ENCODE measurements at regions not wholly inside any gene's neighbourhood (a gene's known extent, or its start where the extent isn't known, plus 50 kb on each side); places are given as distances from the start of the nearest gene placed in this dataset.

DNA sequence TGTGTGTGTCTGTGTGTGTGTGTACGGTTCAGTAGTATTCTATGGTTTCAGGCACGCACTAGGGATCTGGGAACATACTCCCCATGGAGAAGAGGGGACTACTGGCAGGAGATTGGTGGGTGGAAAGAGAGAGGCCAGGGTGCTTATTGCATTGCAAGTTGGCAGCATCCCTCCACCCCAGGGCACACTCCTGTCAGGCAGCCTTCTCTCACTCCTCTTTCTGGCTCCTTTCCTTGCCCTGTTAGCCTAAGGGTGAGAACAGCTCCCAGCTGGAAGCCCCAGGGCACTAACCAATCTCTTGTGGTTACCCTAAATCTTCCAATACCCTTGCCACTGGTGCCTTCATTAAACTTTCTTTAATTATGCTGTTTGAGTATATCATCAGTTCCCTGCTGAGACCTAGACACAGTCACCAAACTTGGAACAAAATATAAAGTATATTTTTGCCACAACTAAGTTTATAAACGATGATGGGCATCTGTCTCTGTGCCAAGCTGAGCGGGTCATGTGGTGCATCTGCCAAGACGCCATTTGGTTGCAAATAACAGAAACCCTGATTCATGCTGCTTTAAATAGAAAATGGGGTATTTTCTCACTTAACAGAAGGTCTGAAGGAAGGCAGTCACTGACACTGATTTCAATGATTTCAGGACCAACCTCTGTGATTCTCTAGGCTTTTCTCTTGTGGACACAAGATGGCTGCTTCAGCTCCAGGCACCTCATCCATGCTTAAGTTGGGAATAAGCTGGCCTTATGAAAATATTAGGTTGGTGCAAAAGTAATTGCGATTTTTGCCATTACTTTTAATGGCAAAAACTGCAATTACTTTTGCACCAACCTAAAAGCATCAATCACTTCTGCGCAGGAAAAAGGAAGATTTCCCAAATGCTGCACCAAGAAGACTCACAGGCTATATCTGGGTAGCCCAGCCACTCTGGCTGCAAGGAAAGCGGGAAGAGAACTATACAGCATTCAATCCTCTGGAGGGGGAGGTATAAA is 476.9 kb upstream of the PROK2 start:
- DNase-seq (ENCODE audit: low read depth) = peak; percentile 52

GRCh38 chr3:72260588-72260910 is 475.6 kb upstream of the PROK2 start:
- DNase-seq (ENCODE audit: low read depth) = no peak

DNA sequence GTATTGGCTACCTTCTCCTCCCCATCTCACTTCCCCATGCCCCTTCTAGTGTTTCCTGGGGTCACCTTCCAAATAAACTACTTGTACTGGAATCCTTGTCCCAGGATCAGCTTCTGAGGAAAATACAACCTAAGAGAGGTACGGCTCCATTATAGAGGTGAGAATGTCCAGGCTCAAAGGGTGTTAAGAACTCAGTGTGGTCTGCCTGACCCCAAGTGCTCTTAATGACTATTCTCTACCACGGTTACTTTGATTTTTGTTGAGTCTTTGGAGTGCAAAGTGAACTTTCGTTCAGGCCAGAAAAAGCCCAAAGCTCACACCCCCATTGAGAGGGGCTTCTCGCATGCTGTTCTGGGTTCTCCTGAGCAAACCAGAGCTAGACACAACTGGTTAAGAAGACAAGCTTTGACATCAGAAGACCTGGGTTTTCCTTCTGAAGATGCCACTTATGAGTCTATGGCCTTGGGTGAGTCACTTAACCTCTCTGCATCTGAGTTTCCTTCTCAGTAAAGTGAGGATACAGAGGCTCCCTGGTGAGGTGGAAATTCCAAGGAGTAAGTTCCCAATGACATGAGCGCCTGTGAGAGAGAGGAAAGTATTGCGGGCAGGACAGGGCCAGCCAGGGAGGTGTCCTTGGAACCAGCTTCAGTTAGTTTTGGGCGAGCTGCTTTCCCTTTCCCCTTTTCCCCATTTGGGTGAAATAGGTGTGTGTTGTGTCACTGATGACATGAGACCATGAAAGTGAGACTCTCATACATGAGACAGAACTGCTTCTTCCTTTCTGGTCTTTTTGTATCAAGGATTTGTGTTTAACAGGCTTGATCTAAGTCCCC is 475.0 kb upstream of the PROK2 start:
- DNase-seq (ENCODE audit: low read depth) = peak; percentile 15

DNA sequence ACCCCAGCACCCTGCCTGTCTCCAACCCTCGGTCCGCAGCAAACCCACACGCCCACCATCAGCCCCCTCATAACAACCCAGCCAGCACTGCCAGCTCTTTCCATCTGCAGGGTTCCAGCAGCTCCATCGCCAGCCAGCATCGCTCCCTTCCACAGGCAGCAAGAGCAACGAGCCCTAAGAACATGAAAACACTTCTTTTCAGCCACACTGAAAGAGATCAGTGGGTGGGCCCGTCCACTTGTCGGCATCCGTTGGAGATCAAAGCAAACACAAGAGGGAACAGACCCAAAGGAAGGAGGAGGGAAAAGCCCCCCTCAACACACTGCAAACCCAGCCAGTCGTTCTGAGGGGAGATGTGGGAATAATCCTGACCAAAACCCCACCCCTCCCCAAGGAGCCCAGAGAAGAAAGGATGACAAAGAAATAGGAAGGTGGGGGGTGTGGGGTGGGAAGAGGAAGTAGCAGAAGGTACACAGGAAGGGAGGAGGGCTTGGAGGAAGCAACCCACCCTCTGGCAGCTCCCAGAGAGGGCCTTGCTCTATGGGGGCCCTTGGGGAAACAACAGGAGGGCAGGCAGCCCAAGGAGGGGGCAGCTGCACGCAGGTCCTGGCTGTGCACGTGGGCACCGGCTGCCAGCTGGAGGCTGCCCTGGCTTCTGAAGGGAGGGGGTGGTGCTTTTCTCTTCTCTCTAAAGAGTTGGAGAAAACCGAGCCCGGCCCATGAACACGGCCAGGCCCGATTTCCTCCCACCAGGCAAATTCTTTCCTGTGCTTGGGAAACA is 473.6 kb upstream of the PROK2 start:
- no peak for DNase-seq (ENCODE audit: low read depth)

DNA sequence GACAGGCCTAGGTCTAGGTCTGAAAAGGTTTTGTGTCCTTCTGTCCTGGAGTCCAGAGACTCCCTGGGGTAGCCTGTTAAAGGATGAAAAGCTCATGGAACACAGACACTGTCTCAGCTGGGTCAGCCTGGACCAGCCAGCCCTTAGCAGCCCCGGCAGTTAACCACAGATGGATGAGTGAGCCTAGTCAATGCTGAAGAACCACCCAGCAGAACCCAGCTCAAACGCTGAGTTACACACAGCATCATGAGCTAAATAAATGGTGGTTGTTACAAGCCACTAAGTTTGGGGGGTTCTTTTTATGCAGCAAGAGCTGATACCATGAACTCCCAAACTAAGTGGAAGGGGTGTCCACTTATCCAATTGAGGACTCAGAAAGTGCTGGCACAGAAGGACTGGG is 472.8 kb upstream of the PROK2 start:
- no peak for DNase-seq (ENCODE audit: low read depth)

- DNase-seq (ENCODE audit: low read depth) = no peak
These were observed 472.3 kb upstream of the PROK2 start for GRCh38 chr3:72257203-72257602.

GRCh38 chr3:72256716-72257115 is 471.8 kb upstream of the PROK2 start:
- DNase-seq (ENCODE audit: low read depth) = no peak

GRCh38 chr3:72255791-72256559 is 471.0 kb upstream of the PROK2 start:
- DNase-seq (ENCODE audit: low read depth) = peak; percentile 70

- DNase-seq (ENCODE audit: low read depth) = peak; percentile 56
These were observed 470.2 kb upstream of the PROK2 start for GRCh38 chr3:72255191-72255590.

GRCh38 chr3:72254483-72254882 is 469.5 kb upstream of the PROK2 start:
- DNase-seq (ENCODE audit: low read depth) = no peak

DNA sequence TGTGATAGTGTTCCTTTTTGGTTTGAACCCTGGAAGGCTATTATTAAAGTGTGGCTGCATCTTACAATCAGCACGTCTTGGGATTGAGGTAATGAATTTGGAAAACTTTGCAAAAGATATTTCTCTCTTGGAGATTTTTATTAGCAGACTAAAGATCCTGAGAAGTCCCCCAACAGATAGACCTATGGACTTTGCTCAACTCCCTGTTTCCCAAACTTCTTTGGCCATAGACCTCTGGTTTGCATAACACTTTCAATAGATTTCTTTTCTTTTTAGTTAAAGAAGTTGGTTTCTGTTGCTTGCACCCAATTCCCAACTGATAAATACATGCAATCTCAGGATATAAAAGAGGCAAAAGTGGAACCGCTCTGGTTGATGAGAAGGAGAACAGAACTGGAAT is 465.8 kb upstream of the PROK2 start:
- DNase-seq (ENCODE audit: low read depth) = no peak

DNA sequence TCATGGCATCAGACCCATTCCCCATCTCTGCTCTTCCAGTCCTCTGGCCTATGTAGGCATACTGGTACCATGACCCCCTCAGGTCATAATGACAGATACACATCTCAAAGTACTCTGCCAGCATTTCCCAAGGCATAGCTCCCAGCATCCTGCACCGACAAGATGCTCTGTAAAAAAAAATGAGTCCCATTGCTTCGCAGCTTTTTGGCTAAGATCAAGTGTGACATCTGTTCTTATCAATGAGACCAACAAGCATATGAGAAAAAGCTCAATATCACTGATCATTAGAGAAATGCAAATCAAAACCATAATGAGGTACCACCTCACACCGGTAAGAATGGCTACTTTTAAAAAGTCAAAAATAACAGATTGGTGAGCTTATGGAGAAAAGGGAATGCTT is 463.9 kb upstream of the PROK2 start:
- DNase-seq (ENCODE audit: low read depth) = no peak

DNA sequence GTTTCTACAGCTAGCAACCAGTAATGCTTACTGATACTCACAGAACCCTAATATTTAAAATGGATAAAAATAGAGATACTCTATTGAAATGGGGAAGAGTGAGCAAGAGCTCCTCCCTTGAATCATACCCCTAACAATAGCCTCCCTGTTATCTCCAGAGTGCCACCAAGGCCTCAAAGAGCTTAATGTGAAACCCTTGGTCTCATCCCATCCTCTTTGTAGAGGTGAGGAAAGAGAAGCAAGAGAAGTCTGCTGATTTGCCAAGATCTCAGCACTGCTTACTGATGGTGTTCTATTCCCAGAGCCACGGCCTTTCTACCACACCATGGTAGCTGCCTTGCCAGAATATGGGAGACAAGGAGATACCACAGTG is 463.4 kb upstream of the PROK2 start:
- DNase-seq (ENCODE audit: low read depth) = no peak

DNA sequence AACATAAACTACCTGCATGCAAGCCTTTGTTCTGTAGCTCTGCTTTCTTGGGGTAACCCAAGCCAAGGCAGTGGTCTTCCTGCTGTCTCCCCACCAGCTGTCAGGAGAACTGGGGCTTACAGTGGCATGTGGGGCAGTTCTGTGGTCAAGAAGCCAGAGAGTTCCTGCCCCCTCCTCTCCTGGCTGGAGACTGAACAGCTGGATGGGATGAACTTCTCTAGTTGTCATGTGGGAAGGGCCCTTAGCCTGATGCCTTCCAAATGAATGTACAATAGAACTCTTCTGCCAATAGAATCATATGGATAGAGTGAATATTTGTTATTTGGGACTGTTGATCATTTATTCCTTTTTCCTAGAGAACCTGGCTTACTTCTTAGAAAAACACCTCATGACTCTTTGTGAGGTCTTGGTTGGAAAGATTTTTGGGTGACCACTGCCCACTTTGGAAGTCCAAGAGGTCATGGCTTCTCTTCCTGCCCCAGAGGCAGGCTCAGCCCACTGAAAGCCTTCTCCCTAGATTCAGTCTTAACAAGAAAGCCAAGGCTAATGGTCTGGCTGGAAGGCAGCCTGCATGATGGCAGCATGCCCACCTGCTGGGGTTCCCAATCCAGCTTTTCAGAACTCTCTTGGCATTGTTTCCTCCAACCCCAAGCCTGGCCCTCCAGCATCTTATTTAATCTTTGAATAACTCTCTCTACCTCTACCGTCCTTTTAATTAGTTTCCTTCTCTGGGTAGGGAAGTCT is 462.9 kb upstream of the PROK2 start:
- no peak for DNase-seq (ENCODE audit: low read depth)

DNA sequence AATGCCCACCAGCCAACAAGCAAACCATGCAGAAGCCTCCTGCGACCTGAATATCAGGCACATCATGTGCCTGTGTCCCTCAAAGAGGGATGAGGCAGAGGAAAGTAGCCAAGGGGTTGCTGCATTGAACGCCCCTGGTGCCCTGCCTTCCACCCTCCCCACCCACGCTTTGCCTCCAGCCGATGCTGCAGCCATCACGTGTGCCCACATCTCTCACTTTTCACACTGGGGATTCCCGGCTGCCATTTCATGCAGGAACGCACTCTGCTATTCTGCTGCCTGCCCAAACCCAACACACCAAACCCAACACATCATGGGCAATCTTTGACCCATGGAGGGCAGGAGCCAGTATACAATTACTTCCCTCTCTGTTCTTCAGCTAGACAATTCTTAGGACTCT is 462.2 kb upstream of the PROK2 start:
- no peak for DNase-seq (ENCODE audit: low read depth)

GRCh38 chr3:72246685-72247084 is 461.7 kb upstream of the PROK2 start:
- DNase-seq (ENCODE audit: low read depth) = no peak

- DNase-seq (ENCODE audit: low read depth) = peak; percentile 66
These were observed 460.3 kb upstream of the PROK2 start for GRCh38 chr3:72245183-72245811.

- DNase-seq (ENCODE audit: low read depth) = no peak
These were observed 459.4 kb upstream of the PROK2 start for GRCh38 chr3:72244396-72244795.

DNA sequence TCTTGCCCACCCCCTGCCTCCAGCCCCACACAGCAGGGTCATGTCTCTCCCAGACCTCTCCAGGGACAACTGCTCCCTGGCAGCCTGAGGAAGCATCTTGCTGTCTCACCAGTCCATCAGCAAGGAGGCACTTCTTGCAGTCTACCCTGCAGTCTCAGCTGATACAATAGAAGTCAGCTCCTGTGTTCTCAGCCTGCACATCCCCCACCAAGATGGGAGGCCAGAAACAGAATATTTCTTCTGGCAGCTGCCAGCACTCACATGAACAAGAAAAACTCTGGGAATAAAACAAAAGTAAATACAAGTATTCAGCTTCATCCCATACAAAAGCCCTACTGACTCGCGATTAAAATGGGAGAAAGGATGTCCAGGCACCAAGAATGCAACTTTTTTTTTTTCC is 457.4 kb upstream of the PROK2 start:
- DNase-seq (ENCODE audit: low read depth) = no peak

- no peak for DNase-seq (ENCODE audit: low read depth)
These were observed 456.6 kb upstream of the PROK2 start for GRCh38 chr3:72241525-72241924.
